Hepatocyte (in vitro differentiated cells): ENCODE measurements at regions not wholly inside any gene's neighbourhood (a gene's known extent, or its start where the extent isn't known, plus 50 kb on each side); places are given as distances from the start of the nearest gene placed in this dataset.

ENCODE experiments used
- DNase-seq: peaks from one replicate; pipeline ENCODE4 v3.0.0-alpha.2; 2016; ENCODE audit warnings: low spot score
- H2AFZ ChIP-seq: fragments of 200-600 bp; sonication (generic); 2 replicates; pipeline ENCODE4 v1.6.0; 2016; ENCODE audit warnings: antibody characterized with exemption, mild to moderate bottlenecking
- H3K27ac ChIP-seq: fragments of 200-600 bp; sonication (generic); 2 replicates; pipeline ENCODE4 v1.5.1; 2016; ENCODE audit warnings: mild to moderate bottlenecking
- H3K27me3 ChIP-seq: fragments of 200-600 bp; sonication (generic); 2 replicates; pipeline ENCODE4 v1.6.1; 2016
- H3K36me3 ChIP-seq: fragments of 200-600 bp; sonication (generic); replicated peaks from 2 replicates; pipeline ENCODE4 v1.5.1; 2016; ENCODE audit warnings: low read depth; ENCODE audit not compliant: insufficient read depth
- H3K4me1 ChIP-seq: fragments of 200-600 bp; sonication (generic); 2 replicates; pipeline ENCODE4 v1.5.1; 2016; ENCODE audit warnings: mild to moderate bottlenecking, moderate library complexity; ENCODE audit not compliant: insufficient read depth
- H3K4me2 ChIP-seq: fragments of 200-600 bp; sonication (generic); 2 replicates; pipeline ENCODE4 v1.6.0; 2016
- H3K4me3 ChIP-seq: fragments of 200-600 bp; sonication (generic); 2 replicates; pipeline ENCODE4 v1.5.1; 2016; ENCODE audit warnings: mild to moderate bottlenecking
- H3K79me2 ChIP-seq: fragments of 200-600 bp; sonication (generic); 2 replicates; pipeline ENCODE4 v1.6.0; 2017; ENCODE audit warnings: mild to moderate bottlenecking
- H3K9me2 ChIP-seq: fragments of 200-600 bp; sonication (generic); replicated peaks from 2 replicates; pipeline ENCODE4 v1.6.0; 2017; ENCODE audit warnings: mild to moderate bottlenecking; ENCODE audit not compliant: insufficient read depth
- H3K9me3 ChIP-seq: fragments of 200-600 bp; sonication (generic); 2 replicates; pipeline ENCODE4 v1.5.1; 2016; ENCODE audit warnings: low read depth, mild to moderate bottlenecking
- H4K20me1 ChIP-seq: fragments of 200-600 bp; sonication (generic); 2 replicates; pipeline ENCODE4 v1.6.0; 2016; ENCODE audit warnings: mild to moderate bottlenecking; ENCODE audit not compliant: insufficient read depth, poor library complexity, severe bottlenecking
- EZH2 ChIP-seq: fragments of 200-600 bp; sonication (generic); IDR thresholded peaks from 2 replicates; pipeline ENCODE4 v1.6.1; 2016; ENCODE audit warnings: antibody characterized with exemption, mild to moderate bottlenecking, borderline replicate concordance
- EZH2phosphoT487 ChIP-seq: fragments of 200-600 bp; sonication (generic); IDR thresholded peaks from one replicate; pipeline ENCODE4 v1.6.1; 2018; ENCODE audit warnings: antibody characterized with exemption, mild to moderate bottlenecking, low read depth, moderate library complexity; ENCODE audit not compliant: unreplicated experiment, severe bottlenecking
- WGBS: methylation state at CpG from one replicate; pipeline ENCODE4 v1.1.6; 2016; ENCODE audit warnings: low lambda C conversion rate; ENCODE audit errors: missing lambda C conversion rate; 5-methylcytosine and 5-hydroxymethylcytosine counted together
- TF ChIP-seq, protein P1 (sequence below): fragments of 200-600 bp; sonication (generic); IDR thresholded peaks from 2 replicates; pipeline ENCODE4 v1.5.1; 2016; ENCODE audit warnings: antibody characterized with exemption, mild to moderate bottlenecking; ENCODE audit not compliant: poor library complexity

DNA sequence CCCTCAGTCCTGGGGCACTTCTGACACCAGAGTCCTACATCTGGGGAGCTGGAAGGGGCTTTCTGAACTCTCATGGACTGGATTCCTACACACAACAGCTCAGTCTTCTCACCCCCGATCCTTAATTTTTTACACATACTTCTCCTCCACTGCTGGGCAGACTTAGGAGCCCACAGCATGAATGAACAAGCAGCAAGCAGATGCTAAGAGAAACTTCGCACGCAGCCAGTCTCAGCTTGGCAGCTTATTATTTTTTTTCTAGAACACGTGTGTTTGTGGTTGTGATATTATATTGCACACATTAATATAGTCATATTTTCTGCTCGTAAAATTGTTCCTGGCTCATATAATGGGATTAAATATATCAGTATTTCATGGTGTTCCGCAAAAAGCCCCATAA, 50.9 kb upstream of the LOXL4 start:
- H3K9me2 ChIP-seq: no peaks in the 10 kb centered on the region
- no peaks in the 10 kb centered on the region for H3K79me2 ChIP-seq
- WGBS: 94% methylated on average over 6 of the region's 6 CpGs
- H2AFZ ChIP-seq: no peak overlapping the region
- no peaks in the 10 kb centered on the region for H3K4me1 ChIP-seq
- TF ChIP-seq EZH2phosphoT487 (no peak), EZH2 (no peak)
- TF ChIP-seq, protein P1, sequence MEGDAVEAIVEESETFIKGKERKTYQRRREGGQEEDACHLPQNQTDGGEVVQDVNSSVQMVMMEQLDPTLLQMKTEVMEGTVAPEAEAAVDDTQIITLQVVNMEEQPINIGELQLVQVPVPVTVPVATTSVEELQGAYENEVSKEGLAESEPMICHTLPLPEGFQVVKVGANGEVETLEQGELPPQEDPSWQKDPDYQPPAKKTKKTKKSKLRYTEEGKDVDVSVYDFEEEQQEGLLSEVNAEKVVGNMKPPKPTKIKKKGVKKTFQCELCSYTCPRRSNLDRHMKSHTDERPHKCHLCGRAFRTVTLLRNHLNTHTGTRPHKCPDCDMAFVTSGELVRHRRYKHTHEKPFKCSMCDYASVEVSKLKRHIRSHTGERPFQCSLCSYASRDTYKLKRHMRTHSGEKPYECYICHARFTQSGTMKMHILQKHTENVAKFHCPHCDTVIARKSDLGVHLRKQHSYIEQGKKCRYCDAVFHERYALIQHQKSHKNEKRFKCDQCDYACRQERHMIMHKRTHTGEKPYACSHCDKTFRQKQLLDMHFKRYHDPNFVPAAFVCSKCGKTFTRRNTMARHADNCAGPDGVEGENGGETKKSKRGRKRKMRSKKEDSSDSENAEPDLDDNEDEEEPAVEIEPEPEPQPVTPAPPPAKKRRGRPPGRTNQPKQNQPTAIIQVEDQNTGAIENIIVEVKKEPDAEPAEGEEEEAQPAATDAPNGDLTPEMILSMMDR: no peak
- H3K4me3 ChIP-seq: no peak overlapping the region
- no peak overlapping the region for H3K27ac ChIP-seq
- no peaks in the 10 kb centered on the region for H4K20me1 ChIP-seq
- H3K4me2 ChIP-seq: no peak overlapping the region
- H3K27me3 ChIP-seq: no peaks in the 10 kb centered on the region
- no peak for DNase-seq
- H3K36me3 ChIP-seq: no peaks in the 10 kb centered on the region
- no peaks in the 10 kb centered on the region for H3K9me3 ChIP-seq
